ENCODE measurements at regions not wholly inside any gene's neighbourhood (a gene's known extent, or its start where the extent isn't known, plus 50 kb on each side); places are given as distances from the start of the nearest gene placed in this dataset.

GRCh38 chr9:95775191-95775590, 100.3 kb upstream of the ERCC6L2 start (continued):
- TF ChIP-seq AFF1 (IDR thresholded peaks at IDR 0.05; ENCODE audit: low read depth in 1 of 2, partially characterized antibody in 2 of 2) (peak in 1 of 2 experiments; percentile 53), NFIX (CRISPR knock-in tag; IDR thresholded peaks at IDR 0.05; ENCODE audit: low read depth) (no peak)

GRCh38 chr9:95773053-95773418, 102.5 kb upstream of the ERCC6L2 start:
- H3K4me2 ChIP-seq (ENCODE audit: insufficient read depth, low read length): no peak overlapping the region
- no peak for DNase-seq (ENCODE audit: extremely low read depth in 1 of 4, low spot score in 3 of 4)
- no peaks in the 10 kb centered on the region for H3K79me2 ChIP-seq (ENCODE audit: control insufficient read depth, insufficient read depth, low read length)
- no peak overlapping the region for H2AFZ ChIP-seq (ENCODE audit: low read depth, low read length)
- no TSS peak for BruUV-seq (replicated peaks)
- no peak for TF ChIP-seq USF1 (CRISPR knock-in tag; IDR thresholded peaks at IDR 0.05)
- no peak overlapping the region for H3K9ac ChIP-seq (ENCODE audit: insufficient read depth in 1 of 2, low read depth in 2 of 2, low read length in 2 of 2)
- no peak overlapping the region for H3K4me3 ChIP-seq
- no peak overlapping the region for H3K27ac ChIP-seq (ENCODE audit: extremely low read depth, low read depth, low read length)
- POLR2A ChIA-PET: interaction anchor here (1.0 kb wide), 1 partner anchor 9 kb away, joined by 4 read pairs; no protein-coding TSS in a partner anchor
- intact Hi-C loops (cut with micrococcal nuclease): no loop called here
- H3K36me3 ChIP-seq (ENCODE audit: control insufficient read depth, insufficient read depth, low read length): no peaks in the 10 kb centered on the region
- in situ Hi-C loops (cut with MboI): no loop called here
- WGBS (ENCODE audit: insufficient coverage, low coverage, missing lambda C conversion rate): 4% methylated on average over 3 of the region's 3 CpGs
- ATAC-seq: no peak
- no peaks in the 10 kb centered on the region for H4K20me1 ChIP-seq (replicated peaks; ENCODE audit: control insufficient read depth, insufficient read depth, low read length)
- H3K4me1 ChIP-seq (replicated peaks in 1 of 2; ENCODE audit: control insufficient read depth in 2 of 2, insufficient read depth in 2 of 2, low read length in 2 of 2): peaks cover 0 to 4% of the 10 kb centered on the region in 2 experiments; a peak in 1 of 5 replicates
- no peaks in the 10 kb centered on the region for H3K9me1 ChIP-seq (ENCODE audit: control insufficient read depth, insufficient read depth, low read length)
- peaks cover 28 to 56% of the 10 kb centered on the region in 2 experiments for H3K27me3 ChIP-seq (ENCODE audit: control insufficient read depth in 2 of 2, insufficient read depth in 2 of 2, low read length in 2 of 2)
- CTCF ChIA-PET (ENCODE audit: low intra/inter-chr PET ratio): interaction anchor here (0.5 kb wide), 1 partner anchor 544 kb away, joined by 4 read pairs; no protein-coding TSS in a partner anchor
- no peaks in the 10 kb centered on the region for H3K9me3 ChIP-seq (replicated peaks; ENCODE audit: control insufficient read depth, insufficient read depth, low read depth, low read length)
- FAIRE-seq: no peak

All from K562 (cell line).